ENCODE measurements at regions not wholly inside any gene's neighbourhood (a gene's known extent, or its start where the extent isn't known, plus 50 kb on each side); places are given as distances from the start of the nearest gene placed in this dataset.

DNA sequence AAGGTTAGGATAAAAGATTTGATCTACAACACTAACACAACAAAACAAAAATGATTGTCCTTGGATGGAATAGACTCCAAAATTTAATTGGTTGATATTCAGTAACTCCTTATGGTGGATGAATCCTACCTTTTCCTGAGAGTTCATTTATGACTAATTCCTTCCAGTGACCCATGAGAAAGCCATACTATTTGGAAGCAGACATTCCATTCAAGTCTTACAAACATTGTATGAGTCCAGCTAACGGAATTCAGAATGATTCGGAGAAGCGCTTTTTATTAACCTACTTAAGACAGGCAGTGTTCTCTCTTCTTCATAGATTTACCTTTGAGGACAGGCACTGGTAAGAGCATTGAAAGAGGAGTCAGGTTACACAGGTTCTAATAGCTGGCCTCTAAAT lies 155.6 kb upstream of the ZNF648 start:
- H3K79me1 ChIP-seq (ENCODE audit: insufficient read depth, low read depth, low read length, poor library complexity, severe bottlenecking) = no peaks in the 10 kb centered on the region

More for the DNA sequence above, 155.6 kb upstream of the ZNF648 start:
- no peak for DNase-seq
- no peak overlapping the region for H3K27ac ChIP-seq (ENCODE audit: insufficient read length, low read depth, low read length)
- H2BK12ac ChIP-seq (ENCODE audit: insufficient read length, low read depth, low read length) = no peak overlapping the region
- H3T11ph ChIP-seq (ENCODE audit: low read length) = no peak overlapping the region
- H4K91ac ChIP-seq (ENCODE audit: insufficient read length, low read depth, low read length) = no peak overlapping the region
- no peaks in the 10 kb centered on the region for H3K9me3 ChIP-seq (ENCODE audit: control insufficient read depth, low read depth, low read length)
- WGBS (ENCODE audit: extremely low coverage, insufficient read length, low lambda C conversion rate) = no CpG with 5 or more reads among the region's 3 CpGs
- no peak overlapping the region for H3K23ac ChIP-seq (ENCODE audit: insufficient read length, low read depth, low read length)
- no peak overlapping the region for H3K27ac Mint-ChIP-seq
- no peak overlapping the region for H2AFZ ChIP-seq (ENCODE audit: low read length)
- no peak overlapping the region for H3K4me2 ChIP-seq (ENCODE audit: insufficient read depth, insufficient read length, low read length)
- H4K20me1 ChIP-seq (ENCODE audit: control insufficient read depth, insufficient read depth, insufficient read length) = no peaks in the 10 kb centered on the region
- H3K23me2 ChIP-seq (ENCODE audit: insufficient read length, low read depth, low read length, poor library complexity, severe bottlenecking) = no peaks in the 10 kb centered on the region
- no peak overlapping the region for H3K14ac ChIP-seq (ENCODE audit: insufficient read depth, low read length)
- H3K4me3 Mint-ChIP-seq = no peak overlapping the region
- peaks cover 2 to 7% (median 4%) of the 10 kb centered on the region in 3 experiments; a peak in 6 of 7 replicates for H3K36me3 Mint-ChIP-seq (ENCODE audit: insufficient read depth in 1 of 3, low read depth in 3 of 3)
- no peak overlapping the region for H2BK120ac ChIP-seq (ENCODE audit: low read depth, low read length, poor library complexity, severe bottlenecking)
- no peaks in the 10 kb centered on the region for H3K79me2 ChIP-seq (ENCODE audit: insufficient read depth, low read length)
- no peaks in the 10 kb centered on the region for H3K4me1 Mint-ChIP-seq
- no peak overlapping the region for H2BK5ac ChIP-seq (ENCODE audit: insufficient read length, low read length)
- no peak overlapping the region for H2BK20ac ChIP-seq (ENCODE audit: low read depth, low read length, poor library complexity, severe bottlenecking)
- no peak overlapping the region for H2BK15ac ChIP-seq (ENCODE audit: low read depth, low read length)
- no peaks in the 10 kb centered on the region for H3K27me3 ChIP-seq (ENCODE audit: insufficient read depth, low read length)
- H2AK5ac ChIP-seq (ENCODE audit: insufficient read length, low read length) = no peak overlapping the region
- no peak overlapping the region for H3K18ac ChIP-seq (ENCODE audit: insufficient read length, low read depth, low read length)
- no peaks in the 10 kb centered on the region for H3K4me1 ChIP-seq (ENCODE audit: insufficient read depth, low read length)
- H3K56ac ChIP-seq (ENCODE audit: insufficient read length, low read depth, low read length) = no peak overlapping the region
- no peak overlapping the region for H4K8ac ChIP-seq (replicated peaks; ENCODE audit: insufficient read length, low read depth, low read length)
- no peak overlapping the region for H3K4ac ChIP-seq (ENCODE audit: low read depth, low read length)
- peaks cover 5 to 15% of the 10 kb centered on the region in 2 experiments for H3K9me3 Mint-ChIP-seq
- no peak overlapping the region for H3K9ac ChIP-seq (ENCODE audit: extremely low read depth, insufficient read length, low read length)
- H3K27me3 Mint-ChIP-seq (ENCODE audit: low read depth) = peaks cover 5% of the 10 kb centered on the region; the same call in 1 of the 2 replicates
- TF ChIP-seq, protein P1, sequence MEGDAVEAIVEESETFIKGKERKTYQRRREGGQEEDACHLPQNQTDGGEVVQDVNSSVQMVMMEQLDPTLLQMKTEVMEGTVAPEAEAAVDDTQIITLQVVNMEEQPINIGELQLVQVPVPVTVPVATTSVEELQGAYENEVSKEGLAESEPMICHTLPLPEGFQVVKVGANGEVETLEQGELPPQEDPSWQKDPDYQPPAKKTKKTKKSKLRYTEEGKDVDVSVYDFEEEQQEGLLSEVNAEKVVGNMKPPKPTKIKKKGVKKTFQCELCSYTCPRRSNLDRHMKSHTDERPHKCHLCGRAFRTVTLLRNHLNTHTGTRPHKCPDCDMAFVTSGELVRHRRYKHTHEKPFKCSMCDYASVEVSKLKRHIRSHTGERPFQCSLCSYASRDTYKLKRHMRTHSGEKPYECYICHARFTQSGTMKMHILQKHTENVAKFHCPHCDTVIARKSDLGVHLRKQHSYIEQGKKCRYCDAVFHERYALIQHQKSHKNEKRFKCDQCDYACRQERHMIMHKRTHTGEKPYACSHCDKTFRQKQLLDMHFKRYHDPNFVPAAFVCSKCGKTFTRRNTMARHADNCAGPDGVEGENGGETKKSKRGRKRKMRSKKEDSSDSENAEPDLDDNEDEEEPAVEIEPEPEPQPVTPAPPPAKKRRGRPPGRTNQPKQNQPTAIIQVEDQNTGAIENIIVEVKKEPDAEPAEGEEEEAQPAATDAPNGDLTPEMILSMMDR (conservative IDR thresholded peaks at IDR 0.05) = no peak
- no peak overlapping the region for H4K5ac ChIP-seq (ENCODE audit: insufficient read length, low read depth, low read length)

All from H9 (cell line).